Liver (tissue), 3 donors: ENCODE measurements at regions not wholly inside any gene's neighbourhood (a gene's known extent, or its start where the extent isn't known, plus 50 kb on each side); places are given as distances from the start of the nearest gene placed in this dataset.

ENCODE experiments used
- GABPA ChIP-seq, 2 donors: IDR thresholded peaks in 1 of 2; conservative IDR thresholded peaks in 1 of 2; 2 replicates each; pipeline ENCODE4 v1.6.1; 2016; ENCODE audit warnings: antibody characterized with exemption in 2 of 2, mild to moderate bottlenecking in 1 of 2, moderate library complexity in 1 of 2
- HNF4A ChIP-seq, 2 donors: conservative IDR thresholded peaks; 2 replicates each; pipeline ENCODE4 v1.6.1; 2016; ENCODE audit warnings: antibody characterized with exemption in 2 of 2, mild to moderate bottlenecking in 2 of 2
- HNF4G ChIP-seq: IDR thresholded peaks from 2 replicates; pipeline ENCODE4 v1.6.1; 2016; ENCODE audit warnings: antibody characterized with exemption
- RAD21 ChIP-seq, 2 donors: IDR thresholded peaks; 2 replicates each; pipeline ENCODE4 v1.6.1; 2016; ENCODE audit warnings: antibody characterized with exemption in 2 of 2, mild to moderate bottlenecking in 2 of 2
- RXRA ChIP-seq, 2 donors: IDR thresholded peaks; 2 replicates each; pipeline ENCODE4 v1.6.1; 2017 to 2018; ENCODE audit warnings: antibody characterized with exemption in 2 of 2, mild to moderate bottlenecking in 1 of 2
- SP1 ChIP-seq: IDR thresholded peaks from 2 replicates; pipeline ENCODE4 v1.6.1; 2018; ENCODE audit warnings: antibody characterized with exemption, mild to moderate bottlenecking
- TAF1 ChIP-seq: conservative IDR thresholded peaks from 2 replicates; pipeline ENCODE4 v1.6.1; 2016; ENCODE audit warnings: antibody characterized with exemption, mild to moderate bottlenecking
- YY1 ChIP-seq: IDR thresholded peaks from 2 replicates; pipeline ENCODE4 v1.6.1; 2016; ENCODE audit warnings: antibody characterized with exemption, mild to moderate bottlenecking
- TF ChIP-seq, protein P1 (sequence below): fragments of 150-350 bp; IDR thresholded peaks from 2 replicates; pipeline ENCODE4 v1.5.1; 2017; ENCODE audit warnings: improper control_type of control experiment, low read depth, low read length; ENCODE audit not compliant: missing input control
- TF ChIP-seq, protein P2 (sequence below): IDR thresholded peaks from 2 replicates; pipeline ENCODE4 v1.6.1; 2016; ENCODE audit warnings: antibody characterized with exemption
- TF ChIP-seq, protein P3 (sequence below): IDR thresholded peaks from 2 replicates; pipeline ENCODE4 v1.6.1; 2016; ENCODE audit warnings: antibody characterized with exemption
- TF ChIP-seq, protein P4 (sequence below): IDR thresholded peaks from 2 replicates; pipeline ENCODE4 v1.6.1; 2016; ENCODE audit warnings: antibody characterized with exemption, mild to moderate bottlenecking
- TF ChIP-seq, protein P5 (sequence below): IDR thresholded peaks from 2 replicates; pipeline ENCODE4 v1.6.1; 2016; ENCODE audit warnings: antibody characterized with exemption
- donor health status: healthy.
- donor health status: healthy.

DNA sequence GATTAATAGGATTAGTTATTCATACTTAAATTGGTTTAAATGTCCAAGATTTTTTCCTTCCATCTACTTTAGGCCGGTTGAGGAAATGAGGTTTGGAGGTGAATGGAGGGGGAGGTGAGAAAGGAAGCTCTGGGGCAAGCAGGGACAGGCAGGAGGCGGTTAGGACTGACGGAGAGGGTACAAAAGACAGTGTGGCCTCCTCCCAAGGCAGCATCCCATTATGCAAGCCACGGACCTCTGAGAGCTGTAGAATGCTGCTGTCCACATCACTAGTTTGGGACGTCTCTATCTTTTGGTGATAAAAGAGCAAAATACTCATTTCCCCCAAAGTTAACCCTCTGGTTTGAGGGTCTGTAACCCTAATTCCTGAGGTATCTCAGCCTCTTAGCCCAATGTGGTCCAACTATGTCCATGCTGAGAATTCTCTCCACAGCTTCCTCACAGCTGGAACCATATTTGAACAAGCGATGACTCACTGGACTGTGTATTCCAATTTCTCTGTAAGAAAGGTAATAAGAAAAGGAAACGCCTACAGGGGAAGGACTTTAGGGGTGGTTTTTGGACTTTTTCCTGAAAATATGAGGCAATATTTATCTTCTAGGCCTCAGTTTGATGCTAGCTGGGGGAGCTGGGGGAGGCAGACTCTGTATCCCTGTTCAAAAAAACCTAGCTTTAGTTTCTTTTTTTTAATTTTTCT, 172.2 kb downstream of the TFAP2B start:
- TF ChIP-seq, protein P1, sequence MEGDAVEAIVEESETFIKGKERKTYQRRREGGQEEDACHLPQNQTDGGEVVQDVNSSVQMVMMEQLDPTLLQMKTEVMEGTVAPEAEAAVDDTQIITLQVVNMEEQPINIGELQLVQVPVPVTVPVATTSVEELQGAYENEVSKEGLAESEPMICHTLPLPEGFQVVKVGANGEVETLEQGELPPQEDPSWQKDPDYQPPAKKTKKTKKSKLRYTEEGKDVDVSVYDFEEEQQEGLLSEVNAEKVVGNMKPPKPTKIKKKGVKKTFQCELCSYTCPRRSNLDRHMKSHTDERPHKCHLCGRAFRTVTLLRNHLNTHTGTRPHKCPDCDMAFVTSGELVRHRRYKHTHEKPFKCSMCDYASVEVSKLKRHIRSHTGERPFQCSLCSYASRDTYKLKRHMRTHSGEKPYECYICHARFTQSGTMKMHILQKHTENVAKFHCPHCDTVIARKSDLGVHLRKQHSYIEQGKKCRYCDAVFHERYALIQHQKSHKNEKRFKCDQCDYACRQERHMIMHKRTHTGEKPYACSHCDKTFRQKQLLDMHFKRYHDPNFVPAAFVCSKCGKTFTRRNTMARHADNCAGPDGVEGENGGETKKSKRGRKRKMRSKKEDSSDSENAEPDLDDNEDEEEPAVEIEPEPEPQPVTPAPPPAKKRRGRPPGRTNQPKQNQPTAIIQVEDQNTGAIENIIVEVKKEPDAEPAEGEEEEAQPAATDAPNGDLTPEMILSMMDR = no peak
- TF ChIP-seq, protein P2, sequence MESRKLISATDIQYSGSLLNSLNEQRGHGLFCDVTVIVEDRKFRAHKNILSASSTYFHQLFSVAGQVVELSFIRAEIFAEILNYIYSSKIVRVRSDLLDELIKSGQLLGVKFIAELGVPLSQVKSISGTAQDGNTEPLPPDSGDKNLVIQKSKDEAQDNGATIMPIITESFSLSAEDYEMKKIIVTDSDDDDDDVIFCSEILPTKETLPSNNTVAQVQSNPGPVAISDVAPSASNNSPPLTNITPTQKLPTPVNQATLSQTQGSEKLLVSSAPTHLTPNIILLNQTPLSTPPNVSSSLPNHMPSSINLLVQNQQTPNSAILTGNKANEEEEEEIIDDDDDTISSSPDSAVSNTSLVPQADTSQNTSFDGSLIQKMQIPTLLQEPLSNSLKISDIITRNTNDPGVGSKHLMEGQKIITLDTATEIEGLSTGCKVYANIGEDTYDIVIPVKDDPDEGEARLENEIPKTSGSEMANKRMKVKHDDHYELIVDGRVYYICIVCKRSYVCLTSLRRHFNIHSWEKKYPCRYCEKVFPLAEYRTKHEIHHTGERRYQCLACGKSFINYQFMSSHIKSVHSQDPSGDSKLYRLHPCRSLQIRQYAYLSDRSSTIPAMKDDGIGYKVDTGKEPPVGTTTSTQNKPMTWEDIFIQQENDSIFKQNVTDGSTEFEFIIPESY = no peak
- TF ChIP-seq GABPA (IDR thresholded peaks at IDR 0.05 in 1 of 2, conservative IDR thresholded peaks at IDR 0.05 in 1 of 2) (no peak), RAD21 (IDR thresholded peaks at IDR 0.05) (no peak), TAF1 (no peak), YY1 (no peak), HNF4A (conservative IDR thresholded peaks at IDR 0.05) (no peak), SP1 (no peak), RXRA (IDR thresholded peaks at IDR 0.05) (no peak), HNF4G (no peak)
- TF ChIP-seq, protein P3, sequence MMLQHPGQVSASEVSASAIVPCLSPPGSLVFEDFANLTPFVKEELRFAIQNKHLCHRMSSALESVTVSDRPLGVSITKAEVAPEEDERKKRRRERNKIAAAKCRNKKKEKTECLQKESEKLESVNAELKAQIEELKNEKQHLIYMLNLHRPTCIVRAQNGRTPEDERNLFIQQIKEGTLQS = no peak
- TF ChIP-seq, protein P4, sequence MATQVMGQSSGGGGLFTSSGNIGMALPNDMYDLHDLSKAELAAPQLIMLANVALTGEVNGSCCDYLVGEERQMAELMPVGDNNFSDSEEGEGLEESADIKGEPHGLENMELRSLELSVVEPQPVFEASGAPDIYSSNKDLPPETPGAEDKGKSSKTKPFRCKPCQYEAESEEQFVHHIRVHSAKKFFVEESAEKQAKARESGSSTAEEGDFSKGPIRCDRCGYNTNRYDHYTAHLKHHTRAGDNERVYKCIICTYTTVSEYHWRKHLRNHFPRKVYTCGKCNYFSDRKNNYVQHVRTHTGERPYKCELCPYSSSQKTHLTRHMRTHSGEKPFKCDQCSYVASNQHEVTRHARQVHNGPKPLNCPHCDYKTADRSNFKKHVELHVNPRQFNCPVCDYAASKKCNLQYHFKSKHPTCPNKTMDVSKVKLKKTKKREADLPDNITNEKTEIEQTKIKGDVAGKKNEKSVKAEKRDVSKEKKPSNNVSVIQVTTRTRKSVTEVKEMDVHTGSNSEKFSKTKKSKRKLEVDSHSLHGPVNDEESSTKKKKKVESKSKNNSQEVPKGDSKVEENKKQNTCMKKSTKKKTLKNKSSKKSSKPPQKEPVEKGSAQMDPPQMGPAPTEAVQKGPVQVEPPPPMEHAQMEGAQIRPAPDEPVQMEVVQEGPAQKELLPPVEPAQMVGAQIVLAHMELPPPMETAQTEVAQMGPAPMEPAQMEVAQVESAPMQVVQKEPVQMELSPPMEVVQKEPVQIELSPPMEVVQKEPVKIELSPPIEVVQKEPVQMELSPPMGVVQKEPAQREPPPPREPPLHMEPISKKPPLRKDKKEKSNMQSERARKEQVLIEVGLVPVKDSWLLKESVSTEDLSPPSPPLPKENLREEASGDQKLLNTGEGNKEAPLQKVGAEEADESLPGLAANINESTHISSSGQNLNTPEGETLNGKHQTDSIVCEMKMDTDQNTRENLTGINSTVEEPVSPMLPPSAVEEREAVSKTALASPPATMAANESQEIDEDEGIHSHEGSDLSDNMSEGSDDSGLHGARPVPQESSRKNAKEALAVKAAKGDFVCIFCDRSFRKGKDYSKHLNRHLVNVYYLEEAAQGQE = no peak
- TF ChIP-seq, protein P5, sequence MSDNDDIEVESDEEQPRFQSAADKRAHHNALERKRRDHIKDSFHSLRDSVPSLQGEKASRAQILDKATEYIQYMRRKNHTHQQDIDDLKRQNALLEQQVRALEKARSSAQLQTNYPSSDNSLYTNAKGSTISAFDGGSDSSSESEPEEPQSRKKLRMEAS = no peak
